HepG2 (cell line): ENCODE measurements at regions not wholly inside any gene's neighbourhood (a gene's known extent, or its start where the extent isn't known, plus 50 kb on each side); places are given as distances from the start of the nearest gene placed in this dataset.

ENCODE experiments used
- CEBPB ChIP-seq: IDR thresholded peaks from 2 replicates; pipeline ENCODE4 v1.6.1; 2011; ENCODE audit warnings: low read depth, low read length, improper control_type of control experiment, borderline replicate concordance
- CTCF ChIP-seq: sonication (generic); formaldehyde crosslinking; IDR thresholded peaks from 2 replicates; pipeline ENCODE4 v1.5.0; 2020; ENCODE audit warnings: mild to moderate bottlenecking, missing genetic modification reagents, moderate library complexity
- GATA4 ChIP-seq: sonication (generic); IDR thresholded peaks from 2 replicates; pipeline ENCODE4 v1.6.1; 2016; ENCODE audit warnings: antibody characterized with exemption, low read depth, borderline replicate concordance
- HHEX ChIP-seq: IDR thresholded peaks from 2 replicates; pipeline ENCODE4 v1.6.1; 2016; ENCODE audit warnings: control low read depth
- ISX ChIP-seq: sonication (generic); formaldehyde crosslinking; conservative IDR thresholded peaks from 2 replicates; pipeline ENCODE4 v1.5.0; 2020; ENCODE audit warnings: missing genetic modification reagents
- POLR2AphosphoS2 ChIP-seq: IDR thresholded peaks from 2 replicates; pipeline ENCODE4 v1.6.1; 2011; ENCODE audit warnings: low read depth, low read length, improper control_type of control experiment
- RAD21 ChIP-seq: fragments of 450-650 bp; formaldehyde crosslinking; IDR thresholded peaks from 2 replicates; pipeline ENCODE4 v1.5.0; 2020; ENCODE audit warnings: mild to moderate bottlenecking
- SKIL ChIP-seq: sonication (generic); formaldehyde crosslinking; IDR thresholded peaks from 2 replicates; pipeline ENCODE4 v1.8.0; 2022; ENCODE audit warnings: missing genetic modification reagents, mild to moderate bottlenecking, moderate library complexity, borderline replicate concordance
- SMARCC2 ChIP-seq: fragments of 450-650 bp; IDR thresholded peaks from 2 replicates; pipeline ENCODE4 v1.6.1; 2017; ENCODE audit warnings: antibody characterized with exemption, mild to moderate bottlenecking
- TAF1 ChIP-seq: sonication (generic); formaldehyde crosslinking; IDR thresholded peaks from 2 replicates; pipeline ENCODE4 v1.4.0; 2020; ENCODE audit warnings: missing genetic modification reagents
- ZNF512B ChIP-seq: sonication (generic); formaldehyde crosslinking; IDR thresholded peaks from 2 replicates; pipeline ENCODE4 v1.5.1; 2020; ENCODE audit warnings: missing genetic modification reagents, mild to moderate bottlenecking, borderline replicate concordance
- ZSCAN9 ChIP-seq: IDR thresholded peaks from 2 replicates; pipeline ENCODE4 v1.6.1; 2016; ENCODE audit warnings: borderline replicate concordance

- TF ChIP-seq CEBPB, result no peak
- TF ChIP-seq ZSCAN9 (CRISPR knock-in tag), result no peak
- TF ChIP-seq HHEX, result no peak
- TF ChIP-seq ZNF512B, result no peak
- TF ChIP-seq POLR2AphosphoS2, result no peak
- TF ChIP-seq ISX (CRISPR knock-in tag), result no peak
- TF ChIP-seq TAF1 (CRISPR knock-in tag), result no peak
- no peak for TF ChIP-seq RAD21 (CRISPR knock-in tag)
- TF ChIP-seq SKIL (CRISPR knock-in tag), result no peak
- TF ChIP-seq SMARCC2, result no peak
- TF ChIP-seq CTCF (CRISPR knock-in tag), result no peak
- no peak for TF ChIP-seq GATA4
These were observed 339.1 kb downstream of the SEMA3D start for GRCh38 chr7:84847790-84848189.
